H9 (cell line): ENCODE measurements at regions not wholly inside any gene's neighbourhood (a gene's known extent, or its start where the extent isn't known, plus 50 kb on each side); places are given as distances from the start of the nearest gene placed in this dataset.

ENCODE experiments used
- DNase-seq: peaks from one replicate; pipeline ENCODE4 v3.0.0-alpha.2; 2017
- H2AFZ ChIP-seq: one replicate; pipeline ENCODE4 v1.6.1; 2013; ENCODE audit warnings: mild to moderate bottlenecking, low read length, control low read depth, moderate library complexity
- H2AK5ac ChIP-seq: 2 replicates; pipeline ENCODE4 v1.6.1; 2013; ENCODE audit warnings: low read length, control low read depth, mixed read lengths; ENCODE audit not compliant: insufficient read length
- H2BK120ac ChIP-seq: one replicate; pipeline ENCODE4 v1.6.1; 2013; ENCODE audit warnings: low read depth, mild to moderate bottlenecking, low read length, control low read depth, inconsistent platforms; ENCODE audit not compliant: poor library complexity, severe bottlenecking
- H2BK12ac ChIP-seq: 2 replicates; pipeline ENCODE4 v1.6.1; 2013; ENCODE audit warnings: low read length, control low read depth, mixed read lengths, low read depth; ENCODE audit not compliant: insufficient read length
- H2BK15ac ChIP-seq: 2 replicates; pipeline ENCODE4 v1.6.1; 2013; ENCODE audit warnings: low read depth, low read length, control low read depth
- H2BK20ac ChIP-seq: one replicate; pipeline ENCODE4 v1.6.1; 2013; ENCODE audit warnings: low read depth, mild to moderate bottlenecking, low read length, control low read depth, inconsistent platforms; ENCODE audit not compliant: poor library complexity, severe bottlenecking
- H2BK5ac ChIP-seq: 2 replicates; pipeline ENCODE4 v1.6.1; 2013; ENCODE audit warnings: low read length, control low read depth, mixed read lengths; ENCODE audit not compliant: insufficient read length
- H3K14ac ChIP-seq: 2 replicates; pipeline ENCODE4 v1.6.1; 2013; ENCODE audit warnings: low read length, control low read depth; ENCODE audit not compliant: insufficient read depth
- H3K18ac ChIP-seq: 2 replicates; pipeline ENCODE4 v1.6.1; 2013; ENCODE audit warnings: low read depth, mild to moderate bottlenecking, mixed read lengths, low read length, control low read depth; ENCODE audit not compliant: insufficient read length
- H3K23ac ChIP-seq: 2 replicates; pipeline ENCODE4 v1.6.1; 2013; ENCODE audit warnings: low read length, control low read depth, mixed read lengths, low read depth; ENCODE audit not compliant: insufficient read length
- H3K23me2 ChIP-seq: 2 replicates; pipeline ENCODE4 v1.6.1; 2013; ENCODE audit warnings: low read depth, mild to moderate bottlenecking, mixed read lengths, low read length, control low read depth; ENCODE audit not compliant: insufficient read length, poor library complexity, severe bottlenecking
- H3K27ac ChIP-seq: 2 replicates; pipeline ENCODE4 v1.5.1; 2013; ENCODE audit warnings: low read length, control low read depth, mixed read lengths, low read depth; ENCODE audit not compliant: insufficient read length
- H3K27me3 ChIP-seq: 2 replicates; pipeline ENCODE4 v1.6.1; 2013; ENCODE audit warnings: low read length, control low read depth, inconsistent platforms; ENCODE audit not compliant: insufficient read depth
- H3K4ac ChIP-seq: 2 replicates; pipeline ENCODE4 v1.6.1; 2013; ENCODE audit warnings: low read depth, mild to moderate bottlenecking, control low read depth, inconsistent platforms, low read length, moderate library complexity
- H3K4me1 ChIP-seq: 2 replicates; pipeline ENCODE4 v1.6.1; 2013; ENCODE audit warnings: low read length, control low read depth, inconsistent platforms; ENCODE audit not compliant: insufficient read depth
- H3K4me2 ChIP-seq: 2 replicates; pipeline ENCODE4 v1.6.1; 2013; ENCODE audit warnings: low read length, control low read depth, mixed read lengths; ENCODE audit not compliant: insufficient read length, insufficient read depth
- H3K56ac ChIP-seq: 2 replicates; pipeline ENCODE4 v1.6.1; 2013; ENCODE audit warnings: low read depth, mild to moderate bottlenecking, mixed read lengths, low read length, control low read depth; ENCODE audit not compliant: insufficient read length
- H3K79me1 ChIP-seq: 2 replicates; pipeline ENCODE4 v1.6.1; 2013; ENCODE audit warnings: low read depth, mild to moderate bottlenecking, moderate library complexity, low read length, control low read depth, inconsistent platforms; ENCODE audit not compliant: insufficient read depth, poor library complexity, severe bottlenecking
- H3K79me2 ChIP-seq: 2 replicates; pipeline ENCODE4 v1.6.1; 2013; ENCODE audit warnings: low read length, control low read depth, inconsistent platforms; ENCODE audit not compliant: insufficient read depth
- H3K9ac ChIP-seq: 2 replicates; pipeline ENCODE4 v1.6.1; 2013; ENCODE audit warnings: low read length, control low read depth, mixed read lengths; ENCODE audit not compliant: insufficient read length; ENCODE audit errors: extremely low read depth
- H3K9me3 ChIP-seq: one replicate; pipeline ENCODE4 v1.6.1; 2013; ENCODE audit warnings: low read depth, low read length, inconsistent platforms; ENCODE audit not compliant: control insufficient read depth
- H3T11ph ChIP-seq: one replicate; pipeline ENCODE4 v1.6.1; 2013; ENCODE audit warnings: mild to moderate bottlenecking, low read length, control low read depth, inconsistent platforms
- H4K20me1 ChIP-seq: one replicate; pipeline ENCODE4 v1.6.1; 2013; ENCODE audit not compliant: control insufficient read depth, insufficient read length, insufficient read depth
- H4K5ac ChIP-seq: 2 replicates; pipeline ENCODE4 v1.6.1; 2013; ENCODE audit warnings: low read depth, mild to moderate bottlenecking, mixed read lengths, low read length, control low read depth; ENCODE audit not compliant: insufficient read length
- H4K8ac ChIP-seq: replicated peaks from 2 replicates; pipeline ENCODE4 v1.6.1; 2013; ENCODE audit warnings: low read length, control low read depth, mixed read lengths, low read depth; ENCODE audit not compliant: insufficient read length
- H4K91ac ChIP-seq: 2 replicates; pipeline ENCODE4 v1.6.1; 2013; ENCODE audit warnings: low read depth, mild to moderate bottlenecking, moderate library complexity, mixed read lengths, low read length, control low read depth; ENCODE audit not compliant: insufficient read length
- H3K27ac Mint-ChIP-seq, 3 experiments: 2 replicates in 2 of 3; 3 replicates in 1 of 3; pipeline ENCODE4 v1.8.0; 2020 to 2021; ENCODE audit warnings: mixed read lengths in 3 of 3, mild to moderate bottlenecking in 1 of 3, moderate library complexity in 1 of 3
- H3K27me3 Mint-ChIP-seq: 2 replicates; pipeline ENCODE4 v1.8.0; 2021; ENCODE audit warnings: low read depth, mild to moderate bottlenecking, moderate library complexity, mixed read lengths
- H3K36me3 Mint-ChIP-seq, 3 experiments: 2 replicates in 2 of 3; 3 replicates in 1 of 3; pipeline ENCODE4 v1.8.0; 2020 to 2021; ENCODE audit warnings: low read depth in 3 of 3, mixed read lengths in 3 of 3; ENCODE audit not compliant: insufficient read depth in 1 of 3
- H3K4me1 Mint-ChIP-seq, 2 experiments: 2 replicates each; pipeline ENCODE4 v1.8.0; 2020; ENCODE audit warnings: mixed read lengths in 2 of 2
- H3K4me3 Mint-ChIP-seq, 2 experiments: 2 replicates in 1 of 2; 3 replicates in 1 of 2; pipeline ENCODE4 v1.8.0; 2020 to 2021; ENCODE audit warnings: mild to moderate bottlenecking in 2 of 2, mixed read lengths in 2 of 2, moderate library complexity in 1 of 2
- H3K9me3 Mint-ChIP-seq, 2 experiments: 2 replicates in 1 of 2; 3 replicates in 1 of 2; pipeline ENCODE4 v1.8.0; 2020; ENCODE audit warnings: mild to moderate bottlenecking in 2 of 2, mixed read lengths in 2 of 2, moderate library complexity in 1 of 2
- whole genome bisulfite sequencing: extraction: QIAGEN DNeasy Blood & Tissue Kit; methylation state at CpG from one replicate; pipeline ENCODE4 v1.1.7; 2013; ENCODE audit warnings: missing lambda C conversion rate, low lambda C conversion rate, mixed read lengths; ENCODE audit not compliant: insufficient read length; ENCODE audit errors: extremely low coverage; 5-methylcytosine and 5-hydroxymethylcytosine counted together
- TF ChIP-seq, protein P1 (sequence below): fragments of 200-600 bp; sonication (generic); conservative IDR thresholded peaks from 3 replicates; pipeline ENCODE4 v1.8.0; 2021; ENCODE audit warnings: antibody characterized with exemption, mild to moderate bottlenecking

DNA sequence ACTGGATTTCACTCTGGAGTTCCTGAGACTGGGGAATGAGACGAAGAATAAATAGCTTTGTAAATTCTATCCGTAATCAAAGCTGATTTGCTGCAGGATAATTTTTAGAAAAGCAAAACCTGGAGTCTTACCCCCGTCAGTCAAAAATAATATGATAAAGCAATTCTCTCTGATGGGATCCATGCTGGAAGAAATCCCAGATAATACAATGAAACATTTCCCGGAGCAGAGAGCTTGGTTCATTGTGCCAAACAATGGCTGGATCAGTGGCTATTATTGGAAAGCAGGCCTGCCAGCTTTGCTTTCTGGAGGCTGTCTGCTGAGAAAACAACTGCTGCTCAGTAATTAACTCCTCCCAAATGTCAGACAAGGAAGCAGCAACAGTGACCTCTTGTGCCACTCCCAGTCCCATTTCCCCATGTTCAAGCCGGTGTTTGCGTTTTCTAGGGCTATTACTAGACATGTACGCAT, 609.4 kb upstream of the PCDH15 start:
- Histone ChIP-seq H3K79me1 (no peaks in the 10 kb centered on the region), H3K14ac (no peak overlapping the region), H4K5ac (no peak overlapping the region), H2AFZ (no peak overlapping the region), H4K20me1 (no peaks in the 10 kb centered on the region), H3K4me2 (no peak overlapping the region), H3K9ac (no peak overlapping the region), H3K18ac (no peak overlapping the region), H2BK12ac (no peak overlapping the region), H4K8ac (no peak overlapping the region), H2AK5ac (no peak overlapping the region), H3K9me3 (no peaks in the 10 kb centered on the region), H3T11ph (no peak overlapping the region), H2BK5ac (no peak overlapping the region), H3K79me2 (no peaks in the 10 kb centered on the region), H2BK15ac (no peak overlapping the region), H3K4me1 (no peaks in the 10 kb centered on the region), H2BK120ac (no peak overlapping the region), H3K27me3 (no peaks in the 10 kb centered on the region), H3K23ac (no peak overlapping the region), H3K27ac (no peak overlapping the region), H4K91ac (no peak overlapping the region), H3K4ac (no peak overlapping the region), H3K56ac (no peak overlapping the region), H3K23me2 (no peaks in the 10 kb centered on the region), H2BK20ac (no peak overlapping the region)
- Mint-ChIP-seq H3K4me3 (no peak overlapping the region), H3K27me3 (no peaks in the 10 kb centered on the region), H3K9me3 (no peaks in the 10 kb centered on the region), H3K27ac (no peak overlapping the region), H3K4me1 (no peaks in the 10 kb centered on the region), H3K36me3 (no peaks in the 10 kb centered on the region)
- DNase-seq, result peak; percentile 44
- no CpG with 5 or more reads among the region's 7 CpGs for WGBS
- TF ChIP-seq, protein P1, sequence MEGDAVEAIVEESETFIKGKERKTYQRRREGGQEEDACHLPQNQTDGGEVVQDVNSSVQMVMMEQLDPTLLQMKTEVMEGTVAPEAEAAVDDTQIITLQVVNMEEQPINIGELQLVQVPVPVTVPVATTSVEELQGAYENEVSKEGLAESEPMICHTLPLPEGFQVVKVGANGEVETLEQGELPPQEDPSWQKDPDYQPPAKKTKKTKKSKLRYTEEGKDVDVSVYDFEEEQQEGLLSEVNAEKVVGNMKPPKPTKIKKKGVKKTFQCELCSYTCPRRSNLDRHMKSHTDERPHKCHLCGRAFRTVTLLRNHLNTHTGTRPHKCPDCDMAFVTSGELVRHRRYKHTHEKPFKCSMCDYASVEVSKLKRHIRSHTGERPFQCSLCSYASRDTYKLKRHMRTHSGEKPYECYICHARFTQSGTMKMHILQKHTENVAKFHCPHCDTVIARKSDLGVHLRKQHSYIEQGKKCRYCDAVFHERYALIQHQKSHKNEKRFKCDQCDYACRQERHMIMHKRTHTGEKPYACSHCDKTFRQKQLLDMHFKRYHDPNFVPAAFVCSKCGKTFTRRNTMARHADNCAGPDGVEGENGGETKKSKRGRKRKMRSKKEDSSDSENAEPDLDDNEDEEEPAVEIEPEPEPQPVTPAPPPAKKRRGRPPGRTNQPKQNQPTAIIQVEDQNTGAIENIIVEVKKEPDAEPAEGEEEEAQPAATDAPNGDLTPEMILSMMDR, result peak; percentile 47; the same call in 2 of the 3 replicates
